Thoracic aorta (tissue), 2 donors: ENCODE measurements at regions not wholly inside any gene's neighbourhood (a gene's known extent, or its start where the extent isn't known, plus 50 kb on each side); places are given as distances from the start of the nearest gene placed in this dataset.

ENCODE experiments used
- ATAC-seq: fragments of 150-250 bp; one replicate; pipeline ENCODE4 v1.8.0; 2017; ENCODE audit warnings: low read depth; ENCODE audit not compliant: insufficient number of reproducible peaks, low FRiP score
- DNase-seq: peaks from one replicate; pipeline ENCODE4 v3.0.0-alpha.2; 2020; ENCODE audit warnings: low spot score
- H3K27ac ChIP-seq, 2 donors: fragments of 200-600 bp; sonication (generic); 1 replicate in 1 of 2; 2 replicates in 1 of 2; pipeline ENCODE4 v1.5.1; 2016; ENCODE audit warnings: mild to moderate bottlenecking in 2 of 2, moderate library complexity in 2 of 2
- H3K27me3 ChIP-seq: fragments of 200-600 bp; sonication (generic); replicated peaks from 2 replicates; pipeline ENCODE4 v1.6.0; 2016; ENCODE audit warnings: mild to moderate bottlenecking; ENCODE audit not compliant: insufficient read depth
- H3K36me3 ChIP-seq: fragments of 200-600 bp; sonication (generic); one replicate; pipeline ENCODE4 v1.5.1; 2016
- H3K4me1 ChIP-seq, 2 donors: fragments of 200-600 bp; sonication (generic); 1 replicate in 1 of 2; 2 replicates in 1 of 2; pipeline versions ENCODE4 v1.5.1 to v1.6.0; 2016; ENCODE audit warnings: low read depth in 2 of 2, mild to moderate bottlenecking in 1 of 2; ENCODE audit not compliant: control insufficient read depth in 1 of 2
- H3K4me3 ChIP-seq: fragments of 200-600 bp; sonication (generic); 2 replicates; pipeline ENCODE4 v1.5.1; 2016; ENCODE audit warnings: mild to moderate bottlenecking
- H3K9me3 ChIP-seq: fragments of 200-600 bp; sonication (generic); 2 replicates; pipeline ENCODE4 v1.5.1; 2016
- TF ChIP-seq, protein P1 (sequence below): fragments of 200-600 bp; sonication (generic); IDR thresholded peaks from one replicate; pipeline ENCODE4 v1.5.1; 2019; ENCODE audit warnings: antibody characterized with exemption

DNA sequence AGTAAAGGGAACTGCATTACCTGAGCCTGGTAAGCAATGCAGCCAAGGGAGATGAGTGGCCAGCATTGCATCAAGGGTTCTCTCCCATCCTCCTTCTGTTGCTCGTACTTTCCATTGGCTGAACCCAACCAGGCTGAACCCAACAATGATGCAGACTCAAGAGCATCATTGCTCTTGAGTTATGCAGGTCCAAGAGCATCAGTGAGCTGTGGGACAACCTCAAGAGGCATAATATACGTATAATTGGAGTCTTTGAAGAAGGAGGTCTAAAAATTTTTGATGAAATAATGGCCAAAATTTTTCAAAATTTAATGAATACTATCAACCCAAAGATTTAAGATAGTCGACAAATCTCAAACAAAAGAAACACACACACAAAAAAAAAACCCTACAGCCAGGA lies 213.0 kb downstream of the RNF152 start:
- Histone ChIP-seq H3K36me3 (no peaks in the 10 kb centered on the region), H3K27me3 (no peaks in the 10 kb centered on the region), H3K4me3 (no peak overlapping the region), H3K4me1 (no peaks in the 10 kb centered on the region), H3K9me3 (peaks cover 12% of the 10 kb centered on the region), H3K27ac (no peak overlapping the region)
- DNase-seq: no peak
- TF ChIP-seq, protein P1, sequence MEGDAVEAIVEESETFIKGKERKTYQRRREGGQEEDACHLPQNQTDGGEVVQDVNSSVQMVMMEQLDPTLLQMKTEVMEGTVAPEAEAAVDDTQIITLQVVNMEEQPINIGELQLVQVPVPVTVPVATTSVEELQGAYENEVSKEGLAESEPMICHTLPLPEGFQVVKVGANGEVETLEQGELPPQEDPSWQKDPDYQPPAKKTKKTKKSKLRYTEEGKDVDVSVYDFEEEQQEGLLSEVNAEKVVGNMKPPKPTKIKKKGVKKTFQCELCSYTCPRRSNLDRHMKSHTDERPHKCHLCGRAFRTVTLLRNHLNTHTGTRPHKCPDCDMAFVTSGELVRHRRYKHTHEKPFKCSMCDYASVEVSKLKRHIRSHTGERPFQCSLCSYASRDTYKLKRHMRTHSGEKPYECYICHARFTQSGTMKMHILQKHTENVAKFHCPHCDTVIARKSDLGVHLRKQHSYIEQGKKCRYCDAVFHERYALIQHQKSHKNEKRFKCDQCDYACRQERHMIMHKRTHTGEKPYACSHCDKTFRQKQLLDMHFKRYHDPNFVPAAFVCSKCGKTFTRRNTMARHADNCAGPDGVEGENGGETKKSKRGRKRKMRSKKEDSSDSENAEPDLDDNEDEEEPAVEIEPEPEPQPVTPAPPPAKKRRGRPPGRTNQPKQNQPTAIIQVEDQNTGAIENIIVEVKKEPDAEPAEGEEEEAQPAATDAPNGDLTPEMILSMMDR: no peak
- ATAC-seq: no peak

DNA sequence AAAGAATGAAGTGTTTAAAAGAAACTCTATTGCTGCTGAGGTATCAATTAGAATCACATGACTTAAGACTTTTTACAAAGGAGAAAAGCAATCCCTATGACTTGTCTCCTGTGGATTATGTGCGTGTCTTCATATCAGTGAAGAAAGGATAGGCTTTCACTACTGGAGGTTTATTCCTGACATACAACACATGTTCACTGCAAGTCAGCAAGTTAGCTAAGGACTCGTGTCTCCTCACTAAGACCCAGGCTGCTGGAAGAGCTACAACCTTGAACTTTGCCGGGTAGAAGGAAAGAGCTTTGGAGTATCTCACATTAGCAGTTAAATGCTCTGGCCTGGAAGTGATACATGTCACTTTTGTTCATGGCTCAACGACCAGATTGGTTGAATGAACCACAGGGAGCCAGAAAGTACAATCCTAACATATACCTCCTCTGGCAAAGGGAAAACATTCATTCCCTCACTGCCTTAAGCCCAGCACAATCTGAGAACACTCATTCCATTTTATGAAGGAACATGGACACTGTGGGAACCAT lies 215.3 kb downstream of the RNF152 start:
- Histone ChIP-seq H3K27ac (no peak overlapping the region), H3K27me3 (no peaks in the 10 kb centered on the region), H3K4me3 (no peak overlapping the region), H3K4me1 (peaks cover 0 to 8% of the 10 kb centered on the region in 2 donors), H3K36me3 (no peaks in the 10 kb centered on the region), H3K9me3 (peaks cover 12% of the 10 kb centered on the region)
- no peak for DNase-seq
- no peak for ATAC-seq
- TF ChIP-seq, protein P1: no peak

GRCh38 chr18:61676773-61677434 lies 215.9 kb downstream of the RNF152 start:
- ATAC-seq: no peak
- peaks cover 0 to 11% of the 10 kb centered on the region in 2 donors for H3K4me1 ChIP-seq
- H3K9me3 ChIP-seq: peaks cover 12% of the 10 kb centered on the region
- H3K27me3 ChIP-seq: no peaks in the 10 kb centered on the region
- H3K4me3 ChIP-seq: no peak overlapping the region
- DNase-seq: no peak
- no peaks in the 10 kb centered on the region for H3K36me3 ChIP-seq
- no peak overlapping the region for H3K27ac ChIP-seq
- TF ChIP-seq, protein P1: no peak

GRCh38 chr18:61669320-61669719 lies 223.5 kb downstream of the RNF152 start:
- H3K4me1 ChIP-seq: peaks cover 6 to 31% of the 10 kb centered on the region in 2 donors
- ATAC-seq: no peak
- TF ChIP-seq, protein P1: no peak

DNA sequence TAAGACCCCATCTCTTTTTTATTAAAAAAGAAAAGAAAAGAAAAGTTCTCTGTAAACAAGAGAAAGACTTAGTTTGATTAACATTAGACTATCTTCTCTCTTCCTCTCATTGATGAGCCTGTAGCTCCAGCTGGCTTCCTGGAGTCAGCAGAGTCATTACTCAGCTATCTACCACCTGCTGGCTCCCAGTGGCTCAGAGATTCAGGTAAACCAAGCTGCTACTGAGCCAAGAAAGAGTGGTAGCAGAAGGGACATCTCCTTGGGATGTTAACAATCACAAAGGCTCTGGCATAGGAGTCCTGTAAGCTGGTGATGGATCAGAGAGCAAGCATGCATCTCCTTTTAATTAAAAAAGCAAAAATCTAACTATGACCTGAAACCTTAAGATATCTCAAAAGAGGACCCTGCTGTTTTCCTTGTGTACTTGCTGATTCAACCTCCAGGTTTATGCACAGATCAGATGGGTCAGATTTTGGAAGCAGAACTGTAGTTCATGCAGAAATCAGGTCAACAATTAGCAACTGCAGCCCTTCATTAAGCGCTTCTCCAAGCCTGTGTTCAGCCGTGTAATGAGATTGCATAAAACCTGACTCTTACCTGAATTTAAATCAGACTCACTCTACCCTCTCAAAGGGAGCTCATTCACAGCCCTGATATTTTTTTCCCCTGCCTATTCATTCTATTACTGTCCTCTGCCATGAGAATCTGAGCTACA lies 225.8 kb downstream of the RNF152 start:
- no peak overlapping the region for H3K4me3 ChIP-seq
- no peak for DNase-seq
- H3K9me3 ChIP-seq: no peaks in the 10 kb centered on the region
- peaks cover 6 to 24% of the 10 kb centered on the region in 2 donors for H3K4me1 ChIP-seq
- no peak for ATAC-seq
- H3K27ac ChIP-seq: no peak overlapping the region
- TF ChIP-seq, protein P1: no peak
- H3K27me3 ChIP-seq: no peaks in the 10 kb centered on the region
- H3K36me3 ChIP-seq: no peaks in the 10 kb centered on the region

More at GRCh38 chr18:61669320-61669719, 223.5 kb downstream of the RNF152 start:
- DNase-seq: no peak
- no peaks in the 10 kb centered on the region for H3K9me3 ChIP-seq
- H3K27me3 ChIP-seq: no peaks in the 10 kb centered on the region
- H3K36me3 ChIP-seq: no peaks in the 10 kb centered on the region
- no peak overlapping the region for H3K4me3 ChIP-seq
- H3K27ac ChIP-seq: no peak overlapping the region
